Fibroblast of mammary gland (primary cell): ENCODE measurements at regions not wholly inside any gene's neighbourhood (a gene's known extent, or its start where the extent isn't known, plus 50 kb on each side); places are given as distances from the start of the nearest gene placed in this dataset.

ENCODE experiments used
- DNase-seq: peaks from one replicate; pipeline ENCODE4 v3.0.0-alpha.2; 2010; ENCODE audit warnings: low read depth
- H3K4me3 ChIP-seq: 2 replicates; pipeline ENCODE4 v1.5.1; 2011; ENCODE audit warnings: low read depth, mild to moderate bottlenecking, low read length, moderate library complexity; ENCODE audit not compliant: control insufficient read depth
- CTCF ChIP-seq: conservative IDR thresholded peaks from 2 replicates; pipeline ENCODE4 v1.5.1; 2011; ENCODE audit warnings: low read depth, low read length, inconsistent platforms; ENCODE audit not compliant: control insufficient read depth, insufficient read depth

GRCh38 chr3:127103080-127103479, 89.9 kb upstream of the PRR23E start:
- no peak for DNase-seq
- no peak overlapping the region for H3K4me3 ChIP-seq
- no peak for TF ChIP-seq CTCF

DNA sequence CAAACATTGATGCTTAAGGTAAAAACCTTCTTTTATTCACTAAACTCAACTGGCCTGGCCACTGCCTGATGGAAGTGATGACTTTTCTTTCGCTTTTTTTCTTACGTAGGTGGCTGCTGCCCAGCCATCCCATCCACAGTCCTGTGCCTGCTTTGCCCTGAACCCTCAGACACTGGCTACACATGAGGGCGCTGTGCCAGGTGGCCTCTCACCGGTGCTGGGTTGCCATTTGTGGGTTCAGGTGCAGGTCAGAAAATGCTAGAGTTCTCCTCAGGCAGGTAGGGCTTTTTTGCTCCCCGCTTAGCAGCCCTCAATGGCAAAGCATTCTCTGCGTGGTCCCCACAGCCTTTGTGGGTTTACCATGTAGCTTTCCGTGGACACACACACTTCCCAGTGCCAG, 88.3 kb upstream of the PRR23E start:
- H3K4me3 ChIP-seq = no peak overlapping the region
- no peak for DNase-seq
- no peak for TF ChIP-seq CTCF

- no peak overlapping the region for H3K4me3 ChIP-seq
- no peak for DNase-seq
- TF ChIP-seq CTCF = no peak
These were observed 87.3 kb upstream of the PRR23E start for GRCh38 chr3:127105587-127105986.

DNA sequence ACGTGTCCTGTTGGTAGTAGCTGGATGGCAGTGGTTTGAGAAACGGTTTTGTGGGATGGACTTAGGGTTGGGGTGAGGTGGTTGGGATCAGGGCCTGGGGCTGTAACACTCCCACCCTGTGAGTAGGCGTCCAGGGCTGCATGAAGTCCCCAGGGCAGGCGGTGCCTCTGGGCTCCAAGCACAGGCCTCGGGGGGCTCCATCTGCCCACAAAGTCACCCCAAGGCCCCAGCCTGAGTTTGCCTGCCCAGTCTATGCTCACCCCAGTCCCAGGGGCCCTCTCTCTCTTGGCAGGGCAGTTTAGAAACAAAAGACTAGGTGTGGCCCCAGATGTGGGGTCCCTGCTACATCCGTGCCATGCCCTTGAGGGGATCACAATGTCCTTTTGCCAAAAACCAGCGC, 86.9 kb upstream of the PRR23E start:
- H3K4me3 ChIP-seq = no peak overlapping the region
- no peak for DNase-seq
- no peak for TF ChIP-seq CTCF

- H3K4me3 ChIP-seq = no peak overlapping the region
- DNase-seq = no peak
- no peak for TF ChIP-seq CTCF
These were observed 86.5 kb upstream of the PRR23E start for GRCh38 chr3:127106456-127106855.

GRCh38 chr3:127107002-127107401, 85.9 kb upstream of the PRR23E start:
- no peak overlapping the region for H3K4me3 ChIP-seq
- TF ChIP-seq CTCF = no peak
- DNase-seq = no peak
